ENCODE measurements at regions not wholly inside any gene's neighbourhood (a gene's known extent, or its start where the extent isn't known, plus 50 kb on each side); places are given as distances from the start of the nearest gene placed in this dataset.

DNA sequence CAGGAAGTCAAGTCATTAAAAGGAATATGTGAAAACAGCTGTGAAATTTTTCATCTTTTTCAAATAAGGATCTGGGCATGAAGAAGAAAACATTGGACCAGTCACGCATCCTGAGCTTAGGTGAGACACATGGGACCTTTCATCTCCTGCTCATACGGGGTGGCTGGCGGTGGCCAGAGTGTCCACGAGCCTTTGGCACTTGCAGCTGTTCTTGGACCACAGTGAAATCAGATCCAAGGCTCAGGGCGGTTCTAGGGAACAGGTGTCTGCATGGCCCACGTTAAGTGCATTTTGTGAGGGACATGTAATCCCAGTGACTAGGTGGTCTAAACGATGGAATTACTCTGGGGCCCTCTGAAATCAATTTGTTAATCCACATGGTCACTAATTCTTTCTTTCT lies 212.7 kb upstream of the COPS8 start:
- no peaks in the 10 kb centered on the region for H3K27me3 ChIP-seq
- no peaks in the 10 kb centered on the region for H3K9me3 ChIP-seq (ENCODE audit: low read depth)
- TF ChIP-seq, protein P1, sequence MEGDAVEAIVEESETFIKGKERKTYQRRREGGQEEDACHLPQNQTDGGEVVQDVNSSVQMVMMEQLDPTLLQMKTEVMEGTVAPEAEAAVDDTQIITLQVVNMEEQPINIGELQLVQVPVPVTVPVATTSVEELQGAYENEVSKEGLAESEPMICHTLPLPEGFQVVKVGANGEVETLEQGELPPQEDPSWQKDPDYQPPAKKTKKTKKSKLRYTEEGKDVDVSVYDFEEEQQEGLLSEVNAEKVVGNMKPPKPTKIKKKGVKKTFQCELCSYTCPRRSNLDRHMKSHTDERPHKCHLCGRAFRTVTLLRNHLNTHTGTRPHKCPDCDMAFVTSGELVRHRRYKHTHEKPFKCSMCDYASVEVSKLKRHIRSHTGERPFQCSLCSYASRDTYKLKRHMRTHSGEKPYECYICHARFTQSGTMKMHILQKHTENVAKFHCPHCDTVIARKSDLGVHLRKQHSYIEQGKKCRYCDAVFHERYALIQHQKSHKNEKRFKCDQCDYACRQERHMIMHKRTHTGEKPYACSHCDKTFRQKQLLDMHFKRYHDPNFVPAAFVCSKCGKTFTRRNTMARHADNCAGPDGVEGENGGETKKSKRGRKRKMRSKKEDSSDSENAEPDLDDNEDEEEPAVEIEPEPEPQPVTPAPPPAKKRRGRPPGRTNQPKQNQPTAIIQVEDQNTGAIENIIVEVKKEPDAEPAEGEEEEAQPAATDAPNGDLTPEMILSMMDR (IDR thresholded peaks at IDR 0.05; ENCODE audit: low read depth, low read length): no peak
- no peaks in the 10 kb centered on the region for H3K36me3 ChIP-seq
- no peak overlapping the region for H3K4me3 ChIP-seq
- no peak overlapping the region for H3K27ac ChIP-seq
- DNase-seq (ENCODE audit: low read depth in 1 of 2, low spot score in 1 of 2): no peak
- no peaks in the 10 kb centered on the region for H3K4me1 ChIP-seq (ENCODE audit: low read depth)

DNA sequence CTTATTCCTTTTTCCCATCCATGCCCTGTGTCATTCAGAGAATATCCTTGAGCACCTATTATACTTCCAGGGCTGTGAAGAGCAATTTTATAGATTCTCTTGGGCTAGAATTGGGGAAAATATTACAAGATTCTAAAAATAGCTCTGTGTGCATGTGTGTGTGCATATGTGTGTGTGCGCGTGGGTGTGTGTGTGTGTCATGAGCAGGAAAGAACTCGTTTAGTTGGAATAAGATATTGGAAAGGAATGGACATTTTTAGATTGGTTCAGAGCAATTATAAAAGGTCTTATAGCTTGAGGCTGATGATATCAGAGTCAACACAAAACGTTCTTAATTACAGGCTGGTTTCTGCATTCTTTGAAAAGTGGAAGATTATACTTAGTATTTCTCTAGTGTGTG lies 212.1 kb upstream of the COPS8 start:
- Histone ChIP-seq H3K36me3 (no peaks in the 10 kb centered on the region), H3K27me3 (no peaks in the 10 kb centered on the region), H3K4me3 (no peak overlapping the region), H3K4me1 (ENCODE audit: low read depth) (no peaks in the 10 kb centered on the region), H3K9me3 (ENCODE audit: low read depth) (no peaks in the 10 kb centered on the region), H3K27ac (no peak overlapping the region)
- peak in 1 of 2 donors; percentile 15 for DNase-seq (ENCODE audit: low read depth in 1 of 2, low spot score in 1 of 2)
- TF ChIP-seq, protein P1 (IDR thresholded peaks at IDR 0.05; ENCODE audit: low read depth, low read length): no peak

DNA sequence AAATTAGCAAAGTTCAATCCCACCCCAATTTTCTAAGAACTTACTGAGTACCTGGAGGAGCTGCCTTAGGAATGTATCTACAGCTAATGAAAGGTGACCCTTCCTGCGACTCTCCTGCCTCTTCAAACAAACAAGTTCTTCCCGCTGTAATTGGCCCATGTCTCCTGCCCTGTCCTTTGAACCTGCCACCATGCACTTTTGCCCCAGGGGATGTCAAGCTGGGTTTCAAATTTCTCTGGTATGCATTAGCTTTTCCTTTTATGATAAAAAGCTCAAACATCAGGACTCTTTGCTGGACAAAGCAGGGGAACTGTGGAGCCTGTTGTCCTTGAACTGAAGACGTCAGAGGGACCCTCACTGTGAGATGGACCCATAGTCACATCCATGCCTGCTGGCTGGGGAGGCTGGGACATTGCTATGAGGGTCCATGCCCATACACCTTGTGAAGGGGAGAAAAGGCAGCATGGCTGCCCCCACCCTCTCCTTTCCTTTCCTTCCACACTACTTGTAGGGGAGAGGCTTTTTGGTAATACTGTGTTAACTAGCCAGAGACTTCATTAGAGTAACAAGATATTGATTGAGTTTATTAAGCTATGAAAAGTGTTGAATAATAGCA lies 210.7 kb upstream of the COPS8 start:
- Histone ChIP-seq H3K4me3 (no peak overlapping the region), H3K27me3 (no peaks in the 10 kb centered on the region), H3K9me3 (ENCODE audit: low read depth) (no peaks in the 10 kb centered on the region), H3K4me1 (ENCODE audit: low read depth) (no peaks in the 10 kb centered on the region), H3K36me3 (no peaks in the 10 kb centered on the region), H3K27ac (no peak overlapping the region)
- no peak for DNase-seq (ENCODE audit: low read depth in 1 of 2, low spot score in 1 of 2)
- TF ChIP-seq, protein P1 (IDR thresholded peaks at IDR 0.05; ENCODE audit: low read depth, low read length): no peak

DNA sequence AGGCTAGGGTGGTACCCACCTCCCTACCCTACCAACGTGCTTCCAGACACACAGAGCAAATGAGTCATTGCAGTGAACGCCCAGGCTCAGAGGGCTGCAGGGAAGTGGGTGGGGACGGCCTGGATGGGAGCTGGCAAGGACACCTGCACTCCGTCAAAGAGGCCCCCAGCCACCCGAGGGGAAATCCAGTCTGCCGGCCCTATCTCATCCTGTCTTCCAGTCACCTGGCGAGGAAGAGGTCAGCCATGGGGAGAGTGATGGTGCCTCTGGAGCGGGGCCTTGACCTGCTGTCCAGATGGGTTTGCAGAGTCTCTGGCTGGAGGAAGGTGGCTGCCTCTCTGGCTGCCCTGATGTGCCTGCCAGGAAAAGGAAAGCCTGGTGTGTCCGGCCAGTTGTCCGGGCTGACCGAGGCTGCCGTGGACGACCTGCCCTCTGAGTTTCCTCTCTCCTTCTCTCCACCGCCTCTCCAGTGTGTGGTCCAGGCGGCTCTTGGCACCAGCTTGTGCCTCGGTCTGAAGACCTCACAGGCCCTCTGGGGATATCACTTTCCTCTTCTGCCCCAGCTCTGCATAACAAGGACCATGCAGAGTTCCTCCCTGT lies 209.7 kb upstream of the COPS8 start:
- no peaks in the 10 kb centered on the region for H3K9me3 ChIP-seq (ENCODE audit: low read depth)
- H3K36me3 ChIP-seq: no peaks in the 10 kb centered on the region
- no peak for DNase-seq (ENCODE audit: low read depth in 1 of 2, low spot score in 1 of 2)
- no peak overlapping the region for H3K27ac ChIP-seq
- no peaks in the 10 kb centered on the region for H3K4me1 ChIP-seq (ENCODE audit: low read depth)
- TF ChIP-seq, protein P1 (IDR thresholded peaks at IDR 0.05; ENCODE audit: low read depth, low read length): no peak
- H3K4me3 ChIP-seq: no peak overlapping the region
- H3K27me3 ChIP-seq: no peaks in the 10 kb centered on the region

DNA sequence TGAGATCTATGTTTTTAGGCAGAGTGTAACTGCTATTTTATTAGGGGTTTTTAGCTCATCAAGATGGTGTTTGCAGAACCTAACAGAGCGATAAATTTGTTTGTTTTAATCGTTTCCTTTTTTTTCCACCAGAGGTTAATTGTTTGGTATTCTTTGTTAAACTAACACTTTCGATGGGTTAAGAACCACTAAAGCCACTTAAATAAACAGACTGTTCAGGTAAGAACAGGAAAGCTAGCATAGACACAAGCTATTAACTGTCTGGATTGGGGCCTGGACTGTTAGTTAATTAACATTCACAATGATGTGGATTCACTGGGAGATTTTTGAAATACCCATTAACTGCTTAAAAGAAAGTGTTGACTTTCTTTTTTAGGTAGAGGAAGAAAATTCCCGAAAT lies 209.0 kb upstream of the COPS8 start:
- no peaks in the 10 kb centered on the region for H3K27me3 ChIP-seq
- TF ChIP-seq, protein P1 (IDR thresholded peaks at IDR 0.05; ENCODE audit: low read depth, low read length): no peak
- no peak overlapping the region for H3K27ac ChIP-seq

More for the DNA sequence above, 209.0 kb upstream of the COPS8 start:
- Histone ChIP-seq H3K9me3 (ENCODE audit: low read depth) (no peaks in the 10 kb centered on the region), H3K36me3 (no peaks in the 10 kb centered on the region), H3K4me1 (ENCODE audit: low read depth) (no peaks in the 10 kb centered on the region), H3K4me3 (no peak overlapping the region)
- DNase-seq (ENCODE audit: low read depth in 1 of 2, low spot score in 1 of 2): no peak
